GM21723 (cell line): ENCODE measurements at regions not wholly inside any gene's neighbourhood (a gene's known extent, or its start where the extent isn't known, plus 50 kb on each side); places are given as distances from the start of the nearest gene placed in this dataset.

Experiments
- ATAC-seq: cut with Tn5 transposase; IDR thresholded peaks from one replicate; pipeline ENCODE4 v1.9.1; 2021; ENCODE audit warnings: mild to moderate bottlenecking, moderate library complexity; ENCODE audit not compliant: unreplicated experiment

DNA sequence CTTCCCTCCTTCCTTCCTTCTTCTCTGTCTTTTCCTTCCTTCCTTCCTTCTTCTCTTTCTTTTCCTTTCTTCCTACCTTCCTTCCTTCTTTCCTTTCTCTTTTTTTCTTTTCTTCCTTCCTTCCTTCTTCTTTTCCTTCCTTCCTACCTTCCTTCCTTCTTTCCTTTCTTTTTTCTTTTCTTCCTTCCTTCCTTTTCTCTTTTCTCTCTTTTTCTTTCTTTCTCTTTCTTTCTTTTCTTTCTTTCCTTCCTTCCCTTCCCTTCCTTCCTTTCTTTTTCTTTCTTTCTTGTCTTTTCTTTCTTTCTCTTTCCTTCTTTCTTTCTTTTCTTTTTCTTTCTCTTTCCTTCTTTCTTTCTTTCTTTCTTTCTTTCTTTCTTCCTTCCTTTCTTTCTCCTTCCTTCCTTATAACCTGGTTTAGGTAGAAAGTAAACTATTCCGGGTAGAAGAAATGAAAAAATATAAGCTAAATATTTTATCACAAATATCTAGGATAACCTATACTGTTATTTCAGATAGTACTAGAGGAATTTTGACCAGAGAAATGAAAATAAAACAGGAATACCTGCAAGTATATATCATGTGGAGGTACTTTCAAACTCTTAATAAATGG, 1741.8 kb upstream of the CDH9 start:
- no peak for ATAC-seq

DNA sequence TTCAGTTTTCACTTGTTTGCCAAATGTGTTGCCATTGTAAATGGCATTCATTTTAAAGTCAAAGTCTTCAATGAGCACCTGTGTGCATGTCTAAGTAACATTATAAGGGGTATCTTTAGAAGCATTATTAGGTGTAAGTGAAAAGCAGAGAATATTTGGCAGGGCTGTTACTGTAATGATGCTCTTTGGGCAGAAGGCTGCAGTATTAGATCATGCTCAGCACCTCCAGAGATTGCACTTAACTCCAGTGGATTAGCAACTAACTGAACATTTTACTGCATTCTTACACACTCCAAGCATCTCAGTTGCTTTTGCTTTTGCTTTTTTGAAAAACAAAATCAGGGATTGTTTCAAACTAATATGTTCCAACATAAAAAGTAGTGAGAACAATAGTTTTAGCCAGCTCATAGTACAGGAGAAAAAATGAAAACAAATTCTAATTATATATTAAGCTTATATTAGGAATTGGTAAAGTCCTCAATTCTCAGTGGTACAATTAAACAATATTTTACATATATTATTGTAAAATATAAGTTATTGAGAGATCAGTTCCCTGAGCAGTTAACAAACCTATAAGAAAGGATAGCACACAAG, 1740.9 kb upstream of the CDH9 start:
- no peak for ATAC-seq

DNA sequence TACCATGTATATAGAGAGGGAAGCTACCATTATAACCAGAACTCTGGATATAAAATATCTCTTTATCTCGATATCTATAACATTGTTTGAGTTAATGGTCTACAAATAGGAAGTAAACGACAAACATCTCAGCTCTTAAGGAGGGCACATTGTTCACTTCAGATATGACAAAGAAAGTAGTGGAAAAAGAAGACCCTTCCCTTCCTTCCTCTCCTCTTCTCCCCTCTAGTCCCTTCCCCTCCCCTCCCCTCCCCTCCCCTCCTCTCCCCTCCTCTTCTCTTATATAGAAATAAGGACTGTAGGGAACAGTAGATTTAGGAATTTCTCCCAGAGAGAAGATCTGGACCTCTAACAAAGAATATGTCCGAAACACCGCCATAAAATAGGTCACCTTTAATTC, 1731.9 kb upstream of the CDH9 start:
- ATAC-seq, result no peak

DNA sequence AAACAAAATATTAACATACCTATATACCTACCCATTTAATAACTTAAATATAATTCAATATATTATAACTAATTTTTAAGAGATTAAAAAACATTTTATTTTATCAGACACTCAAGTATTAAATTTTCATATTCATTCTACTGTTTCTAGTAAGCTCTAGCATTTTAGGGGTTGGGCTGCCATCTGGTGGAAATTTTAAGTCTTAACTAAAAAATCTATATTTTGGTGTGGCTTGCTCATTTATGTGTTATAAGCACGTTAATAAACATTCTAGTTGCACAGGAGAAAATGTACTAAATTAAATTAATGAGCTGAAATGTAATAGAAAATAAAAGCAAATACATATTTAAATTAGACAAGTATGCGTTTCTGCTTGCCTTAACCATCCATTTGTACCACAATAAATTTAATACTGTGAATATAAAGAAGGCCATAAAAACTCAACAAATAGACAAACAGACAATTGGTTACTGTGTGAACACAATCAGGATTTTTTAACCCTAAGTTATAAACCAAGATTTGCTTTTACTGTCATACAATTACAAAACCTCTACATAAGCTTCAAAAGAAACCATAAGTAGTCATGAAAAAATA, 1728.3 kb upstream of the CDH9 start:
- ATAC-seq, result no peak

DNA sequence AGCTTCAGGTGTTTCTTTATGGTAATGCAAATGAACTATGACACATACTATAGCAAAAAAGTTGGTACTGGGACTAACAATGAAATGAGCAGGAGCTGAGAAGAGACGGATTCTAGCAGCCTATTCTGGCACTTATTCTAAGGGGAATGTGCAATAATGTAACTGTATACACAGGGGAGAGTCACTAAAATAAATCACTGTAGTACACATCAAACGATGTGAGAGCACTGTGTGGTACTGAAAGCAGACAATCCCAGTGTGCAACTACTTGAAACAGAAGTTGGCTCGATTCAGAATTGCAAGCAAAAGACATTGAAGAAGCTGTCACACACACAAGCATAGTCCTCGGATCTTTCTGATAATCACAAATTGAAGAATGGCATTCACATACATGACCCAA, 1713.0 kb upstream of the CDH9 start:
- ATAC-seq, result no peak

DNA sequence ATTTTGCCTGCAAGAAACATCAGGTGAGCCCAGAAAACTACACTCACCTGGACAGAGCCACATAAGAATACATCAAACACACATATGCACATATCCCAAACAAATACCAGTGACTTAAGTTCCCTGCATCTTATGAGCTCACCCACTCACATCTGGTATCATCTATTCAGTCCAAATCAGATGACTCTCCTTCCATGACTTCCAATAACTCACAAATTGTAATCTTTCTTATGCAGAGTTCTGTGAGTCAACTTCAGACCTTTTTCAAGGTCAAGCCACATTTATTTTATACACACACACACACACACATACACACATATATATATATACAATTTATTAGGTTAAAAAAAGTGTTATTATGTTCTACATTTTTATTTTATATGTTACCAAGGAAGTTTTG, 1711.9 kb upstream of the CDH9 start:
- ATAC-seq, result no peak

DNA sequence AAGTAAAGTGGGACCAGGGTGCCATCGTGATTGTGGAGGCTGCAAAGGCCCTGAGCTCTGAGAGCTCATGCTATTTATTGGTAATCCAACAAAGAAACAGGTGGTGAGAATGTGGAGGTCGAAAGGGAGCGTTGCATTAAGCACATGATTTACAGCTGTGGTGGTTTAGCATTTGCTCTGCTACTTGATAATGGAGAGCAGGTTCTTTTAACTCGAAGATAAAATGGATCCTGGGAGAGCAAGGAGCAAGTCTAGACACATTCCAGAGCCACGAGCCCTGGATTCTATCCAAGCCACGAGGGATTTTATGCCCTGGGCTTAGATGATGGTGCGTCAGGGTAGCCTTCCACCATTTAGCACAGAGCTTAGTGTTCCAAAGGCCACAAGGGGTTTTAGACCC, 1710.1 kb upstream of the CDH9 start:
- no peak for ATAC-seq

DNA sequence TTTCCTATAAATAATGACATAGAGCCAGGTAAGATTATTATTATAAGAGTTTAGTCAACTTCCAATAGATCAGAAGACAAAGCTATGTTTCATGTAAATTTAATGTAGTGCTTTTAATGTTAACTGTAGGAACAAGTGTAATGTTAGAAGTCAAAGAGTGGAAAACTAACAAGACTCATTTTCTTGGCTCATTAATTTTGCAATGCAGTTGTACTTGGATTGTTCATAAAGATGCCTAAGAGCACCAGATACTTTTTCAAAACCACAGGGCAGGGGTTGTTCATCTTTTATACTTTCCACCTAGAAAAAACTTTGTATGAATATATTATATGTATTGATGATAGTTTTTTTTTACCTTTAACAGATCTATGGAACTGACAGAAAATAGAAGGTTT, 1705.3 kb upstream of the CDH9 start:
- ATAC-seq, result no peak

- ATAC-seq, result no peak
Observed at GRCh38 chr5:28743025-28743715, 1704.8 kb upstream of the CDH9 start.

DNA sequence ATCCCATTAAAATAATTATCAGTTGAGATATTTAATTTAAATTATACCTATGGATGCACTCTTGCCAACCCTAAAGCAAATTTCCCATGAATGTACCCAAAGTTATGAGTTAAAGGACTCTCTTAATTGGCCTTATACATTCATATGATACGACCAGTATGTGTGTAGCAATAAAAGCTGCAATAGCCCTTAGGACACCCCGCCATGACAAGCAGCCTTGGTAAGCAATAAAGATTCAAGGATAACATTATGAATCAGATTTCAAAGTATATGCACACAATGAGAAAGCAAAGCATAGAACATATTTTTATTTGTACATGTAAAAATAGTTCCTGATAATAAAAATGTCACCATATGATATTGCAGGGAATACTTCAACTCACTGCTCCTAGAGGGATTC, 1699.3 kb upstream of the CDH9 start:
- ATAC-seq, result no peak

- no peak for ATAC-seq
Observed at GRCh38 chr5:28737222-28737621, 1698.8 kb upstream of the CDH9 start.

DNA sequence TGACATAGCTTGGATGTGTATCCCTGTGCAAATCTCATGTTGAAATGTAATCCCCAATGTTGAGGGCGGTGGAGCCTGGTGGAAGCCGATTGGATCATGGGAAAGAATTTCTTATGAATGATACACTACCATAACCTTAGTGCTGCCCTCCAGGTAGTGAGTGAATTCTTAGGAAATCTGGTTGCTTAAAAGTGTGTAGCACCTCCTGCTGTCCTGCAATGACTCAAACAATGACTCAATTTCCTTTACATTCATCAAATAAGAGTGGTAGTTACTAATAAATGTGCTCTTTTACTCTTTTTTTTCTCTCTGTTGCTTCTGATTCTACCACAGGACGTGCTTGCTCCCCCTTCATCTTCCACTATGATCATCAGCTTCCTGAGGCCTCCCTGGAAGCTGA, 1696.0 kb upstream of the CDH9 start:
- no peak for ATAC-seq

GRCh38 chr5:28729067-28729466, 1690.7 kb upstream of the CDH9 start:
- no peak for ATAC-seq

DNA sequence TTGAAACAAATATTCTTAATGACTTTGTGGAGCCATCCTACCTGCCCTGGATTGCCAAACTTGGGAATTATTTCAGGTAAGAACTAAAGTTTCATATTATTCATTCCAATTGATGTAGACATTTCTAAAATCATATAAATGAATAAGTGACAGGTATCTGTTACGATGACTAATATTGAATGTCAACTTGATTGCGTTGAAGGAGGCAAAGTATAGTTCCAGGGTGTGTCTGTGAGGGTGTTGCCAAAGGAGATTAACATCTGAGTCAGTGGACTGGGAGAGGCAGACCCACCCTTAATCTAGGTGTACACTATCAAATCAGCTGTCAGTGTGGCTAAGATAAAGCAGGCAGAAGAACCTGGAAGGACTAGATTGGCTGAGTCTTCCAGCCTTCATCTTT, 1688.4 kb upstream of the CDH9 start:
- ATAC-seq, result no peak

DNA sequence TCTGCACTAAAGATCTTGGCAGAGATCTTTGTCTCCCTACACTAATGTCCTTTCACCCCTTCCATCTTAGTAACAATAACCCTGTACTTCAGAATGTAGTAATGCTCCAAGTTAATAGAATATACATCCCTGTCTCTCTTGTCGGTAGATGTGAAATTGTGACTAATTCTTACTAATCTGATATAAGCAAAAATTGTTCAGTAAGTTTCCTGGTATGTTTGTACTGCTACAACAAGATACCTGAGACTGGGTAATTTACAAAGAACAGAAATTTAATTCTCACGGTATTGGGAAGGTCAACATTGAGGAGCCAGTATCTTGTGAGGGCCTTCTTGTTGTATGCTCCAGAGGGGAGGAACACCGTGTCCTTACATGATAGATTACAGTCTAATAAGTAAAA, 1686.6 kb upstream of the CDH9 start:
- ATAC-seq, result no peak

GRCh38 chr5:28714907-28715698, 1676.7 kb upstream of the CDH9 start:
- ATAC-seq, result no peak

GRCh38 chr5:28710360-28710759, 1672.0 kb upstream of the CDH9 start:
- no peak for ATAC-seq

DNA sequence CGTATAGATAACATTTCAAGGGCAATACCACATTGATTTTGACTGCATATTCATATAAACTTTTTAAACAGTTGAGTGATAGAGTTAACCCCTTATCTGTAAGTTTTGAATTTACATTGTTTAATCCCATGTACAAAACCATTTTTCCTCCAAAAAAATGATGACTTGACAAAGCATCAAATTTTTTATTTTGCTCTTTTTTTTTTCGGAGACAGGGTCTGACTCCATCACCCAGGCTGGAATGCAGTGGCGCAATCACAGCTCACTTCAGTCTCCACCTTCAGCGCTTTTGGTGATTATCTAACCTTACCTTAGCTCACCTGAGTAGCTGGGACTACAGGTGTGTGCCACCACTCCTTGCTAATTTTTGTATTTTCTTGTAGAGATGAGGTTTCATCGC, 1670.1 kb upstream of the CDH9 start:
- ATAC-seq, result no peak

DNA sequence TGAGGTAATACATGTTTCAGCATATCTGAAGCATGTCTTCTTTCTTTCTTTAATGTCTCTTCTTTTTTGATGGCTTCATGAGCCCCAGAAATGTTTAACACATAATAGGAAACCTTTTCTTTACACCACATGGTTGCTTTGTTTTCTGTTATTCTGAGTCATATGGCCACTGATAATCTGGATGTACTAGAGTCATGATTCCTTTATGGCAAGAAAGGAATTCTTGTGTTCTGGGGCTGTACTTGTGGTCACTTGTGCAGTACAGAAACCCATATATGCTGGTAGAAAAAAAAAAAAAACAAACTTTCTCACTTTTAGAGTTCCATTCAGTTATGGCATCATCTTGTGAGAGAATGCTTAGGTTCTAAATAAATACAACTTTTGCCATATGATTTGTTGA, 1669.3 kb upstream of the CDH9 start:
- no peak for ATAC-seq

DNA sequence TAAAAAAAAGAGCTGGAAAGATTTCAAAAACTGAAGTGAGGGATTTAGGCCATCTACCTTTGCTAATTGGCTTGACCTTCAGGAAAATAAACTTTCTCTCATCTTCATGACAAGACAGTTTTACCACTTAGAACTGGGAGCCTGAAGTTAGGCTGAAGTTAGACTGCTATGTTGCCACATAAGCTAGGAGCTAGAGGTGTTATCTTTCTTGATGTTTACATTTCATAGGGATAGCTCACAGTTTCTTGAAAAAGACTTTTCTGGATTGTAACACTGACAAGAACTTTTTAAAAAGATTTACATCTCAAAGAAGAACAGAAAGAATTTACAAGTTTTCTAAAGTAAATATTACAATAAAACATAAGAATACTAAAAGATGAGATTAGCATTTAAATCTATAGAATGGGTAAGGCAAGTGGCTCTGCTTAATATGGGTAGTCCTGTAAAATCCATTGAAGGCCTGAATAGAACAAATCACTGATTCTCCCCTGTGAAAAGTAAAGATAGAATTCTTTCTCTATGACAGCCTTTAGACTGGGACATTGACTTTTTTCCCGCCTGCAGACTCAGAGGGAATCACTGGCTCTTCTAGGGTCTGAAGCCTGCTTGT, 1665.4 kb upstream of the CDH9 start:
- no peak for ATAC-seq

- ATAC-seq, result no peak
Observed at GRCh38 chr5:28691526-28691925, 1653.1 kb upstream of the CDH9 start.
